ENCODE measurements at regions not wholly inside any gene's neighbourhood (a gene's known extent, or its start where the extent isn't known, plus 50 kb on each side); places are given as distances from the start of the nearest gene placed in this dataset.

- no peak overlapping the region for H3K9ac ChIP-seq (ENCODE audit: low read depth in 1 of 2, low read length in 2 of 2)
- H3K27ac ChIP-seq (ENCODE audit: low read depth, low read length), result no peak overlapping the region
- H3K27me3 ChIP-seq (ENCODE audit: control insufficient read depth in 1 of 2, insufficient read depth in 2 of 2, low read length in 2 of 2), result no peaks in the 10 kb centered on the region
- H3K4me3 ChIP-seq (ENCODE audit: low read depth in 1 of 2, low read length in 2 of 2), result no peak overlapping the region
- H3K36me3 ChIP-seq (ENCODE audit: control insufficient read depth in 1 of 2, insufficient read depth in 2 of 2, low read length in 2 of 2), result no peaks in the 10 kb centered on the region
- no peaks in the 10 kb centered on the region for H3K9me3 ChIP-seq (ENCODE audit: control insufficient read depth in 1 of 2, low read length in 2 of 2)
- no peaks in the 10 kb centered on the region for H3K4me1 ChIP-seq (ENCODE audit: control insufficient read depth in 1 of 2, insufficient read depth in 2 of 2, low read length in 2 of 2)
These were observed 80.0 kb downstream of the GALR1 start for GRCh38 chr18:77329651-77330050.

- H3K9ac ChIP-seq (ENCODE audit: low read depth in 1 of 2, low read length in 2 of 2), result no peak overlapping the region
- no peak overlapping the region for H3K27ac ChIP-seq (ENCODE audit: low read depth, low read length)
- no peak overlapping the region for H3K4me3 ChIP-seq (ENCODE audit: low read depth in 1 of 2, low read length in 2 of 2)
- H3K9me3 ChIP-seq (ENCODE audit: control insufficient read depth in 1 of 2, low read length in 2 of 2), result no peaks in the 10 kb centered on the region
- H3K36me3 ChIP-seq (ENCODE audit: control insufficient read depth in 1 of 2, insufficient read depth in 2 of 2, low read length in 2 of 2), result no peaks in the 10 kb centered on the region
- H3K27me3 ChIP-seq (ENCODE audit: control insufficient read depth in 1 of 2, insufficient read depth in 2 of 2, low read length in 2 of 2), result no peaks in the 10 kb centered on the region
- no peaks in the 10 kb centered on the region for H3K4me1 ChIP-seq (ENCODE audit: control insufficient read depth in 1 of 2, insufficient read depth in 2 of 2, low read length in 2 of 2)
These were observed 85.2 kb downstream of the GALR1 start for GRCh38 chr18:77334876-77335275.

- Histone ChIP-seq H3K9me3 (ENCODE audit: control insufficient read depth in 1 of 2, low read length in 2 of 2) (no peaks in the 10 kb centered on the region), H3K36me3 (ENCODE audit: control insufficient read depth in 1 of 2, insufficient read depth in 2 of 2, low read length in 2 of 2) (no peaks in the 10 kb centered on the region), H3K4me1 (ENCODE audit: control insufficient read depth in 1 of 2, insufficient read depth in 2 of 2, low read length in 2 of 2) (no peaks in the 10 kb centered on the region), H3K4me3 (ENCODE audit: low read depth in 1 of 2, low read length in 2 of 2) (no peak overlapping the region), H3K9ac (ENCODE audit: low read depth in 1 of 2, low read length in 2 of 2) (no peak overlapping the region), H3K27me3 (ENCODE audit: control insufficient read depth in 1 of 2, insufficient read depth in 2 of 2, low read length in 2 of 2) (no peaks in the 10 kb centered on the region), H3K27ac (ENCODE audit: low read depth, low read length) (no peak overlapping the region)
These were observed 88.0 kb downstream of the GALR1 start for GRCh38 chr18:77337604-77338003.

GRCh38 chr18:77339093-77339492, 89.4 kb downstream of the GALR1 start:
- Histone ChIP-seq H3K9me3 (ENCODE audit: control insufficient read depth in 1 of 2, low read length in 2 of 2) (no peaks in the 10 kb centered on the region), H3K36me3 (ENCODE audit: control insufficient read depth in 1 of 2, insufficient read depth in 2 of 2, low read length in 2 of 2) (no peaks in the 10 kb centered on the region), H3K4me1 (ENCODE audit: control insufficient read depth in 1 of 2, insufficient read depth in 2 of 2, low read length in 2 of 2) (no peaks in the 10 kb centered on the region), H3K4me3 (ENCODE audit: low read depth in 1 of 2, low read length in 2 of 2) (no peak overlapping the region), H3K27ac (ENCODE audit: low read depth, low read length) (no peak overlapping the region), H3K9ac (ENCODE audit: low read depth in 1 of 2, low read length in 2 of 2) (no peak overlapping the region), H3K27me3 (ENCODE audit: control insufficient read depth in 1 of 2, insufficient read depth in 2 of 2, low read length in 2 of 2) (no peaks in the 10 kb centered on the region)

GRCh38 chr18:77339623-77340022, 90.0 kb downstream of the GALR1 start:
- Histone ChIP-seq H3K9me3 (ENCODE audit: control insufficient read depth in 1 of 2, low read length in 2 of 2) (no peaks in the 10 kb centered on the region), H3K27me3 (ENCODE audit: control insufficient read depth in 1 of 2, insufficient read depth in 2 of 2, low read length in 2 of 2) (no peaks in the 10 kb centered on the region), H3K9ac (ENCODE audit: low read depth in 1 of 2, low read length in 2 of 2) (no peak overlapping the region), H3K36me3 (ENCODE audit: control insufficient read depth in 1 of 2, insufficient read depth in 2 of 2, low read length in 2 of 2) (no peaks in the 10 kb centered on the region), H3K27ac (ENCODE audit: low read depth, low read length) (no peak overlapping the region), H3K4me3 (ENCODE audit: low read depth in 1 of 2, low read length in 2 of 2) (no peak overlapping the region), H3K4me1 (ENCODE audit: control insufficient read depth in 1 of 2, insufficient read depth in 2 of 2, low read length in 2 of 2) (no peaks in the 10 kb centered on the region)

- Histone ChIP-seq H3K36me3 (ENCODE audit: control insufficient read depth in 1 of 2, insufficient read depth in 2 of 2, low read length in 2 of 2) (no peaks in the 10 kb centered on the region), H3K27me3 (ENCODE audit: control insufficient read depth in 1 of 2, insufficient read depth in 2 of 2, low read length in 2 of 2) (no peaks in the 10 kb centered on the region), H3K9ac (ENCODE audit: low read depth in 1 of 2, low read length in 2 of 2) (no peak overlapping the region), H3K4me1 (ENCODE audit: control insufficient read depth in 1 of 2, insufficient read depth in 2 of 2, low read length in 2 of 2) (no peaks in the 10 kb centered on the region), H3K9me3 (ENCODE audit: control insufficient read depth in 1 of 2, low read length in 2 of 2) (no peaks in the 10 kb centered on the region), H3K27ac (ENCODE audit: low read depth, low read length) (no peak overlapping the region), H3K4me3 (ENCODE audit: low read depth in 1 of 2, low read length in 2 of 2) (no peak overlapping the region)
These were observed 91.2 kb downstream of the GALR1 start for GRCh38 chr18:77340815-77341214.

- H3K9ac ChIP-seq (ENCODE audit: low read depth in 1 of 2, low read length in 2 of 2), result no peak overlapping the region
- no peaks in the 10 kb centered on the region for H3K36me3 ChIP-seq (ENCODE audit: control insufficient read depth in 1 of 2, insufficient read depth in 2 of 2, low read length in 2 of 2)
- H3K4me3 ChIP-seq (ENCODE audit: low read depth in 1 of 2, low read length in 2 of 2), result no peak overlapping the region
- H3K9me3 ChIP-seq (ENCODE audit: control insufficient read depth in 1 of 2, low read length in 2 of 2), result no peaks in the 10 kb centered on the region
- H3K27ac ChIP-seq (ENCODE audit: low read depth, low read length), result no peak overlapping the region
- no peaks in the 10 kb centered on the region for H3K4me1 ChIP-seq (ENCODE audit: control insufficient read depth in 1 of 2, insufficient read depth in 2 of 2, low read length in 2 of 2)
- H3K27me3 ChIP-seq (ENCODE audit: control insufficient read depth in 1 of 2, insufficient read depth in 2 of 2, low read length in 2 of 2), result no peaks in the 10 kb centered on the region
These were observed 92.1 kb downstream of the GALR1 start for GRCh38 chr18:77341527-77342325.

- H3K36me3 ChIP-seq (ENCODE audit: control insufficient read depth in 1 of 2, insufficient read depth in 2 of 2, low read length in 2 of 2), result no peaks in the 10 kb centered on the region
- H3K4me3 ChIP-seq (ENCODE audit: low read depth in 1 of 2, low read length in 2 of 2), result no peak overlapping the region
- no peak overlapping the region for H3K27ac ChIP-seq (ENCODE audit: low read depth, low read length)
- H3K27me3 ChIP-seq (ENCODE audit: control insufficient read depth in 1 of 2, insufficient read depth in 2 of 2, low read length in 2 of 2), result no peaks in the 10 kb centered on the region
- no peaks in the 10 kb centered on the region for H3K4me1 ChIP-seq (ENCODE audit: control insufficient read depth in 1 of 2, insufficient read depth in 2 of 2, low read length in 2 of 2)
- H3K9ac ChIP-seq (ENCODE audit: low read depth in 1 of 2, low read length in 2 of 2), result no peak overlapping the region
- no peaks in the 10 kb centered on the region for H3K9me3 ChIP-seq (ENCODE audit: control insufficient read depth in 1 of 2, low read length in 2 of 2)
These were observed 93.1 kb downstream of the GALR1 start for GRCh38 chr18:77342736-77343135.

GRCh38 chr18:77343846-77344510, 94.3 kb downstream of the GALR1 start:
- no peaks in the 10 kb centered on the region for H3K36me3 ChIP-seq (ENCODE audit: control insufficient read depth in 1 of 2, insufficient read depth in 2 of 2, low read length in 2 of 2)

GRCh38 chr18:77344786-77345500, 95.3 kb downstream of the GALR1 start:
- Histone ChIP-seq H3K4me3 (ENCODE audit: low read depth in 1 of 2, low read length in 2 of 2) (no peak overlapping the region), H3K9ac (ENCODE audit: low read depth in 1 of 2, low read length in 2 of 2) (no peak overlapping the region), H3K4me1 (ENCODE audit: control insufficient read depth in 1 of 2, insufficient read depth in 2 of 2, low read length in 2 of 2) (no peaks in the 10 kb centered on the region), H3K9me3 (ENCODE audit: control insufficient read depth in 1 of 2, low read length in 2 of 2) (no peaks in the 10 kb centered on the region), H3K27ac (ENCODE audit: low read depth, low read length) (no peak overlapping the region), H3K36me3 (ENCODE audit: control insufficient read depth in 1 of 2, insufficient read depth in 2 of 2, low read length in 2 of 2) (no peaks in the 10 kb centered on the region), H3K27me3 (ENCODE audit: control insufficient read depth in 1 of 2, insufficient read depth in 2 of 2, low read length in 2 of 2) (no peaks in the 10 kb centered on the region)

More at GRCh38 chr18:77343846-77344510, 94.3 kb downstream of the GALR1 start:
- Histone ChIP-seq H3K4me3 (ENCODE audit: low read depth in 1 of 2, low read length in 2 of 2) (no peak overlapping the region), H3K9ac (ENCODE audit: low read depth in 1 of 2, low read length in 2 of 2) (no peak overlapping the region), H3K4me1 (ENCODE audit: control insufficient read depth in 1 of 2, insufficient read depth in 2 of 2, low read length in 2 of 2) (no peaks in the 10 kb centered on the region), H3K27me3 (ENCODE audit: control insufficient read depth in 1 of 2, insufficient read depth in 2 of 2, low read length in 2 of 2) (no peaks in the 10 kb centered on the region), H3K27ac (ENCODE audit: low read depth, low read length) (no peak overlapping the region), H3K9me3 (ENCODE audit: control insufficient read depth in 1 of 2, low read length in 2 of 2) (no peaks in the 10 kb centered on the region)

Measured in duodenal mucosa (tissue), 2 donors.